Pancreas (tissue), 10 donors: ENCODE measurements at regions not wholly inside any gene's neighbourhood (a gene's known extent, or its start where the extent isn't known, plus 50 kb on each side); places are given as distances from the start of the nearest gene placed in this dataset.
"Not testable (repeated sequence)": the region's sequence is repeated elsewhere in the genome, so short reads cannot be mapped to it uniquely, and the experiment has no call there.

Experiments
- ATAC-seq, 4 donors: fragments of 200-7000 bp; cut with Tn5 transposase; one replicate each; pipeline versions ENCODE4 v1.8.0 to v1.9.1; 2020; ENCODE audit warnings: mild to moderate bottlenecking in 4 of 4, moderate library complexity in 4 of 4
- DNase-seq, 6 donors: peaks; one replicate each; pipeline ENCODE4 v3.0.0-alpha.2; 2020
- FAIRE-seq: peaks from 2 replicates; lab custom pipeline; 2012; peaks lifted over from hg19 to GRCh38; lab: Jason Lieb, UNC
- H3K27ac ChIP-seq, 4 donors: fragments of 200-600 bp; sonication (generic); 1 replicate in 3 of 4; 2 replicates in 1 of 4; pipeline versions ENCODE4 v1.5.0 to v1.8.0; 2020
- H3K27me3 ChIP-seq, 4 donors: fragments of 200-600 bp; one replicate each; pipeline ENCODE4 v1.8.0; 2021
- H3K36me3 ChIP-seq, 3 donors: fragments of 200-600 bp; sonication (generic) in 1 of 3; one replicate each; pipeline versions ENCODE4 v1.5.0 to v1.8.0; 2020 to 2021
- H3K4me1 ChIP-seq, 3 donors: fragments of 200-600 bp; one replicate each; pipeline ENCODE4 v1.8.0; 2021
- H3K4me3 ChIP-seq, 4 donors: fragments of 200-600 bp; sonication (generic) in 2 of 4; one replicate each; pipeline versions ENCODE4 v1.5.0 to v1.8.0; 2020 to 2021
- H3K9me3 ChIP-seq, 4 donors: fragments of 200-600 bp; one replicate each; pipeline ENCODE4 v1.8.0; 2021
- WGBS, 2 donors: extraction: QIAGEN DNeasy Blood & Tissue Kit; methylation state at CpG; one replicate each; pipeline ENCODE4 v1.1.7; 2013; 5-methylcytosine and 5-hydroxymethylcytosine counted together
- intact Hi-C, 3 donors: fragments of 100-400 bp; cut with DNase I; formaldehyde crosslinking; loops; one replicate each; pipeline versions ENCODE4 v1.11.1 to v1.14.2; 2022
- TF ChIP-seq, protein P1 (sequence below), 4 donors: fragments of 200-600 bp; sonication (generic) in 3 of 4; IDR thresholded peaks; one replicate each; pipeline versions ENCODE4 v1.5.0 to v1.8.0; 2021; ENCODE audit warnings: antibody characterized with exemption in 4 of 4
- donor health status: healthy with polysubstance abuse.
- donor health status: DM: no; HTN: no; CAD: no; lungs with moderate emphysema.
- donor health status: DM: no; HTN: no; CAD: no.
- donor health status: control.
- donor health status: control.
- donor health status: Bipolar disorder and iron deficiency.
- donor health status: DM: yes; HTN: yes; CAD: no.
- donor health status: DM: no; HTN: no; CAD: no.
- donor health status: DM: no; HTN: no; CAD: no.
- donor health status: DM: yes; HTN: yes; CAD: no.

DNA sequence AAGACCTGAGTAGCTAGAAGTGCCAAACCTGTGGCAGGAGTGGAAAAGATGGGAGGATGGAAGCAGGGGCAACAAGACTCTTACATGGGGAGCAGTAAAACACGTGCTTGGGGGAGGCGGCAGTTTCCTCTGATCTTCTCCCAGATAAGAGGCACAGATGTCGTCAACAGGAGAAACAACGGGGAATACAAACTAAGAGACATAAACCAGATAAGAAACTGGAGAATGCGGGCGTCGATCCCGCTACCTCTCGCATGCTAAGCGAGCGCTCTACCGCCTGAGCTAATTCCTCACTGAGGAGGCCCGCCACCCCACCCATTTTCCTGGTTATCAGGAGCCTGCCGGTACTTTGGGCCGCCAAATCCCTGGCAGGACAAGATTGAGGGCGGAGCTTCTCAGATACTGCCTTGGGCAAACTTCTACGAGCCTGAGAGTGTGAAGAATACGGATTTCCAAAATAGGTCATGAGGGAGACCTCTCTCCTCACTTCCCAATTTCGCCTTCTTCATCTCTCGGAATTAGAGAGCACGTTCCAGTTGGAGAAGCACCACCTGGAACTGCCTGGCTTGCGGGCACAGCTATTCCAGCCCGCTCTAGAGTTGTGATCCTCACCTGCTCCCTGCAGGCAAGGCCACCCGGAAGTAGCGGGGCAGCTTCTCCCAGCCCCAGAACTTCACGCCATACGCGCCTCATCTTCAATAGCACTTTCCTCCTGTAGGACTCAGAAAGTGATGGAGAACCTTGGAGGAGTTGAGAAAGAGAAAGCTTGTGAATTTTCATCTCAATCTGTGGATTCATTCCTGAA, 496.0 kb downstream of the PRIM2 start:
- WGBS, 2 donors: 3 to 4% methylated on average over 28 of the region's 28 CpGs
- H3K9me3 ChIP-seq, H3K36me3 ChIP-seq, ATAC-seq, H3K27ac ChIP-seq, H3K4me3 ChIP-seq, intact Hi-C loops, FAIRE-seq, H3K4me1 ChIP-seq: not testable (repeated sequence)
- peaks cover 0 to 20% (median 4%) of the 10 kb centered on the region in 4 donors for H3K27me3 ChIP-seq
- DNase-seq: peak in 1 of 6 donors; percentile 23

DNA sequence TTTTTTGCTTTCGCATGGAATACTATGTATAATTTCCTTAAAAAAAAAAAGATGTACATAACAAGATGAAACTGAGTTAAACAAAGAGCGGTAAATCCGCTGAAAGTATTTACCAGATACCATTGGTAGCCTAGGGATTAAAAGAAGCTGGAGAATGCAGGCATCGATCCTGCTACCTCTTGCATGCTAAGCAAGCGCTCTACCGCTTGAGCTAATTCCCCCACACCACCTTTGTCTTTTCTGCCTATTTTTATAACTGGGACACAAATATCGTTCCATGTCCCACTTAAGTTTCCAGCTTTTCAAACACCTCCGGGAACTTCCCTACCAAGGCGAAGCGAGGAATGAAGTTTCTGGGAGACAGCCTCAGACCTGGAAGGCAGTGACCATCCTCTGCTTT, 498.4 kb downstream of the PRIM2 start:
- H3K27ac ChIP-seq, ATAC-seq, H3K36me3 ChIP-seq, DNase-seq, H3K4me1 ChIP-seq, FAIRE-seq, H3K9me3 ChIP-seq, H3K4me3 ChIP-seq, intact Hi-C loops: not testable (repeated sequence)
- peaks cover 0 to 20% (median 4%) of the 10 kb centered on the region in 4 donors for H3K27me3 ChIP-seq
- 8 to 12% methylated on average over 9 to 10 of the region's 10 CpGs for WGBS, 2 donors

DNA sequence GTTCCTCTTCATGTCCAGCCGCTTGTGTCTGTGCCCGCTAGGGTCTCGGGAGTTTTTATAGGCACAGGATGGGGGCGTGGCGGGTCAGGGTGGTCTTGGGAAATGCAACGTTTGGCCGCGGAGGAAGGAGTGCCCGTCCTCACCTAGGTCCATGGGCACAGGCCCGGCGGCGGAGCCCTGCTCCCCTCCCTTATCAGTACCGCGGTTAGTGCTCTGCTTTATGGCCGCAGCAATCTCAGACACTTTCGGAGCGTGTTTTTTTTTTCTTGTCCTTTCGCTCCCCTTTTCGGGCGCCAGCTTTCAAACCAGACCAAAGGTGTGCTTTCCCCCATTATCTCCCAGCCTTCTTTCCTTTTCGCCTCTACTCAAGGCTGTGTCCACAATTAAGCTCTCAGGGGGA, 503.9 kb downstream of the PRIM2 start:
- H3K27ac ChIP-seq, H3K9me3 ChIP-seq, H3K4me3 ChIP-seq, H3K4me1 ChIP-seq, intact Hi-C loops, H3K36me3 ChIP-seq, DNase-seq, FAIRE-seq: not testable (repeated sequence)
- peak in 3 of 4 donors; percentile 45 to 55 (median 47) for ATAC-seq
- H3K27me3 ChIP-seq: peaks cover 0 to 17% (median 3%) of the 10 kb centered on the region in 4 donors
- 1 to 2% methylated on average over 8 of the region's 21 CpGs for WGBS, 2 donors

DNA sequence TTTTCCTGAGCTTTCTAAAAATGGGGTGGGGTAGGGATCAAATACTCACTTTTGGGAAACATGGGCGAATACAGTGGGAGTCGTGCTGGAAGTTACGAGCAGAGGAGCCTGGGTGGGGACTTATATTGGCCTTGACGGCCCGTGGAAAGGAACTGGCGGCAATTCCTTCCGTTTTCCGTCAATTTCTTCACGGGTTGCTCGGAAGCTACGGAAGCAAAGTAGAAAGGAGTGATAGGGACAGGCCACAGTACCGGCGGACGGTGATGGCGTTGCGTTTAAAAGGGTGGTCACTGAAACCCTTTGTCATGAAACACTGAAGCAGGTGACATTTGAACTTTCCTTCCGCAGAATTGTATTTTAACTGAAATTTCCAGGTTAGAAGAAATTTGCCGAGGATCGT, 505.0 kb downstream of the PRIM2 start:
- DNase-seq, H3K4me1 ChIP-seq, H3K36me3 ChIP-seq, FAIRE-seq, intact Hi-C loops, H3K9me3 ChIP-seq, H3K27ac ChIP-seq, H3K4me3 ChIP-seq, ATAC-seq: not testable (repeated sequence)
- WGBS, 2 donors: 6 to 8% methylated on average over 15 to 19 of the region's 19 CpGs
- H3K27me3 ChIP-seq: peaks cover 0 to 11% (median 3%) of the 10 kb centered on the region in 4 donors

DNA sequence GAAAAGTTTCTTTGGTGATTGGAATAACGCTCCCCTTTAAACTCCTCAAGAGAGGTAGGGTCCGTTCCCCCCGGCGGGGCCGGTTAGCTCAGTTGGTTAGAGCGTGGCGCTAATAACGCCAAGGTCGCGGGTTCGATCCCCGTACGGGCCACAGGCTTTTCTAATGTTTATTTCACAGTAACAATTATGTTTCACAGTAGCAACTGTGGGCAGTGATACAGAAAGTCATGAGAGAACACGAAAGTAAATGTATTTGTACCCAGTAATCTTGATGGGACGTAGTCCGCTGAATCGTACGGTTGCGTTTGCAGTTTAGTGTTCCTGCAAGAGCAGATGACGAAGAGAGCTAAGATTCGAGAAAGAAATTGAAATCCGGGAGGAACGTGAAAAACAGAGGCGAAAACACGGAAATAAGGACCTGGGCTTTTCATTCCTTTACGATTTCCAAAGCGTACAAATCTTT, 505.5 kb downstream of the PRIM2 start:
- H3K36me3 ChIP-seq: no peaks in the 10 kb centered on the region
- peaks cover 0 to 6% (median under 1%) of the 10 kb centered on the region in 4 donors for H3K27me3 ChIP-seq
- intact Hi-C loops: no loop called here
- ATAC-seq: no peak
- H3K9me3 ChIP-seq: no peaks in the 10 kb centered on the region
- H3K4me3 ChIP-seq: no peak overlapping the region
- no peak for DNase-seq
- 3 to 6% methylated on average over 27 of the region's 27 CpGs for WGBS, 2 donors
- TF ChIP-seq, protein P1, sequence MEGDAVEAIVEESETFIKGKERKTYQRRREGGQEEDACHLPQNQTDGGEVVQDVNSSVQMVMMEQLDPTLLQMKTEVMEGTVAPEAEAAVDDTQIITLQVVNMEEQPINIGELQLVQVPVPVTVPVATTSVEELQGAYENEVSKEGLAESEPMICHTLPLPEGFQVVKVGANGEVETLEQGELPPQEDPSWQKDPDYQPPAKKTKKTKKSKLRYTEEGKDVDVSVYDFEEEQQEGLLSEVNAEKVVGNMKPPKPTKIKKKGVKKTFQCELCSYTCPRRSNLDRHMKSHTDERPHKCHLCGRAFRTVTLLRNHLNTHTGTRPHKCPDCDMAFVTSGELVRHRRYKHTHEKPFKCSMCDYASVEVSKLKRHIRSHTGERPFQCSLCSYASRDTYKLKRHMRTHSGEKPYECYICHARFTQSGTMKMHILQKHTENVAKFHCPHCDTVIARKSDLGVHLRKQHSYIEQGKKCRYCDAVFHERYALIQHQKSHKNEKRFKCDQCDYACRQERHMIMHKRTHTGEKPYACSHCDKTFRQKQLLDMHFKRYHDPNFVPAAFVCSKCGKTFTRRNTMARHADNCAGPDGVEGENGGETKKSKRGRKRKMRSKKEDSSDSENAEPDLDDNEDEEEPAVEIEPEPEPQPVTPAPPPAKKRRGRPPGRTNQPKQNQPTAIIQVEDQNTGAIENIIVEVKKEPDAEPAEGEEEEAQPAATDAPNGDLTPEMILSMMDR (IDR thresholded peaks at IDR 0.05): no peak
- no peak for FAIRE-seq
- H3K4me1 ChIP-seq: no peaks in the 10 kb centered on the region
- no peak overlapping the region for H3K27ac ChIP-seq

DNA sequence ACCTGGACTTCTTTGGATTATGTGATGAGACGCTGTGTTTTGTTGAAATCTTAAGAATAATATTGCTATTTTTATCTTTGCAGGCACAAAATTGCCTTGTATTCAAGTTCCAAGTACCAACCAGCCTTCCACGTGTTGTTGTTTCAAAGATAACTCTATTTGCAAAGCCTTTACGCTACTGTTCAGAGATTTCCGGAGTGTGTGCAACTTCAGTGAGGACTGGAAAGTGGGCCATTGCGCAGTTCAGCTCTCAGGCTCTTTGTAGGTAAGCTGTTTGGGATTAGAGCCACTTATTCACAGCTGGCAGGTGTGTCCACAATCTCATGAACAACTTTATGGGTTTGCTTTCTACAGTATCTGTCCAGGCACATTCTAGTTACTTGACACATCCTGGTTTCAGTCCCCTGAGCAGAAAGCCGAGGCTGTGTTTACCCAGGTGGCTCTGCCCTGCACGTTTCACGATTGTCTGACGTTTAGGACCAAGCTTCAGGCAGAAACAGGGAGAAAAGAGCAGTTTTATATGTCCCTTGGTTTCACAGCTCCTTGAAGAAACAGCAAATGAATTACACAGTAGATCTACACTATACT, 520.3 kb downstream of the PRIM2 start:
- FAIRE-seq, DNase-seq, H3K27ac ChIP-seq, H3K36me3 ChIP-seq, intact Hi-C loops, H3K4me3 ChIP-seq, H3K27me3 ChIP-seq, H3K4me1 ChIP-seq, H3K9me3 ChIP-seq, ATAC-seq: not testable (repeated sequence)
- WGBS, 2 donors: 16 to 21% methylated on average over 9 of the region's 9 CpGs

DNA sequence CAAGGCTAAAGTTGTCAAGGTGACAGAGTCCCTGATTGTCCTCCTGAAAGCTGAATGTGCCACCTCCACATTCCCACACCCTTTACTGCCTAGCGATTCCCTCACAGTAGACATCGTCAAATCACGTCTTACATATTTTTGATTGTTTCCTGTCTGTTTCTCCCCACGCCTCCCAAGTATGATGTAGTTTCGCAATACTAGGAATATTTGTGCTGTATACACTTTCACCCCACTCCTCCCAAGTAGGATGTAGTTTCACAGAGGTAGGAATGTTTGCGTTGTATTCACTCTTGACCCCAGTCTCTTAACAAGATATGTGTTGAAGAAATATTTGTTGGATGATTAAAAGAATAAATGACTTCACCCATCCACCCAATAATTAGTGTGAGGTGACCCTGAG, 524.1 kb downstream of the PRIM2 start:
- H3K27me3 ChIP-seq, FAIRE-seq, H3K9me3 ChIP-seq, DNase-seq, intact Hi-C loops, H3K4me3 ChIP-seq, H3K4me1 ChIP-seq, ATAC-seq, H3K36me3 ChIP-seq, H3K27ac ChIP-seq: not testable (repeated sequence)
- WGBS, 2 donors: 63 to 69% methylated on average over 6 of the region's 6 CpGs

DNA sequence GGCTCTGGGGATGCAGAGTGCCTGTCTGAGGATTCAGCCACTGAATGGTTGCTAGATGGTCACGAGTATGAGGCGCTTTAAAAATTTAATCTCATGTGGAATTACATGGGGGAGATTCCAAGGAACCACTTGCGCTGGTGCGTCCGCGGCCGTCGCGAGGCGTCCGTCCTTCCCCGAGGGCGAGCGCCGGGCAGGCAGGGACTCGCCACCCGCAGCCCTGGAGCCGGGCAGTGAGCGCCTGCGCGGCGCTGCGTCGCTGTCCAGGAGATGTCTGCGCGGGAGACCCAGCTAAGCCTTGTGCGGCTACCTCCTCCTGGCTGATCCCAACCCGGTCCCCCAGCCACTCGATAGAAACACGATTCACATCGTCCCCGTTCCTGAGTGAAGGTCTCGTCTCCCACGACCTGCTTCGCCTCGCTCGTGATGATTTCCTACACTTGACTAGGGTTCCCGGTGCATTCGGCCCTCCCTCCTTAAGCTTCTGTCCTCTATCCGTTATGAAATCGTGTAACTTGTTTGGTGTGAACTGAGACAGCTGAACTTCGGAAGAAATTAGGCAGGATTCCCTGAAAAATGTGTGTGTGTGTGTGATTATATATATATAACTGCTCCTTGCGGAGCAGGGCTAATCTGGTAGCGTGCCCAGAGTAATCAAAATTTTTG, 536.4 kb downstream of the PRIM2 start:
- FAIRE-seq, H3K4me3 ChIP-seq, H3K36me3 ChIP-seq, H3K27ac ChIP-seq, H3K27me3 ChIP-seq, H3K4me1 ChIP-seq, H3K9me3 ChIP-seq, intact Hi-C loops: not testable (repeated sequence)
- DNase-seq (peak in 5 of 6 donors; percentile 8 to 66 (median 13)), ATAC-seq (peak; percentile 48 to 75 (median 75))
- WGBS, 2 donors: 2 to 3% methylated on average over 27 to 33 of the region's 44 CpGs

DNA sequence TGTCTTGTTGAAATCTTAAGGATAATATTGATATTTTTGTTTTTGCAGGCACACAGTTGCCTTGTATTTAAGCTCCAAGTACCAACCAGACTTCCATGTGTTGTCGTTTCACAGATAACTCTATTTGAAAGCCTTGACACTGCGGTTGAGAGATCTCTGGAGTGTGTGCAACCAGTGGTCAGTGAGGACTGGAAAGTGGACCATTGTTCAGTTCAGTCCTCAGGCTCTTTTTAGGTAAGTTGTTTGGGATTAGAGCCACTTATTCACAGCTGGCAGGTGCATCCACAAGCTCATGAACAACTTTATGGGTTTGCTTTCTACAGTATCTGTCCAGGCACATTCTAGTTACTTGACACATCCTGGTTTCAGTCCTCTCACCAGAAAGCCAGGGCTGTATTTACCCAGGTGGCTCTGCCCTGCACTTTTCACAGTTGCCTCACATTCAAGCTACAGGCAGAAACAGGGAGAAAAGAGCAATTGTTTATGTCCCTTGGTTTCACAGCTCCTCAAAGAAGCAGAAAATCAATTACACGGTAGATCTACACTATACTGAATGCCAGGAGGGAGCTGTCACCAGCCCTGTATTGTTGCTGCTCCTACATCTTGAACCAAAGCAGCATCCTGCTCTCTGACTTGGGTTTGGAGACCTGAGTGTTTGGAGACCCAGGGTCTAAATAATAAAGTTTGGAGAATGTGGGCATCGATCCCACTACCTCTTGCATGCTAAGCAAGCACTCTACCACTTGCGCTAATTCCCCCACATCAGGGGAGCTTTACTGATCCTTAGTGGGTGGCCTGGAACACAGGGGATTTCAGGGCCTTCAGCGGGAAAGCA, 543.3 kb downstream of the PRIM2 start:
- FAIRE-seq, H3K9me3 ChIP-seq, H3K4me3 ChIP-seq, H3K27ac ChIP-seq, DNase-seq, H3K36me3 ChIP-seq, H3K4me1 ChIP-seq, H3K27me3 ChIP-seq, intact Hi-C loops: not testable (repeated sequence)
- ATAC-seq: peak in 1 of 4 donors; percentile 78
- WGBS, 2 donors: 43 to 53% methylated on average over 5 to 6 of the region's 6 CpGs

DNA sequence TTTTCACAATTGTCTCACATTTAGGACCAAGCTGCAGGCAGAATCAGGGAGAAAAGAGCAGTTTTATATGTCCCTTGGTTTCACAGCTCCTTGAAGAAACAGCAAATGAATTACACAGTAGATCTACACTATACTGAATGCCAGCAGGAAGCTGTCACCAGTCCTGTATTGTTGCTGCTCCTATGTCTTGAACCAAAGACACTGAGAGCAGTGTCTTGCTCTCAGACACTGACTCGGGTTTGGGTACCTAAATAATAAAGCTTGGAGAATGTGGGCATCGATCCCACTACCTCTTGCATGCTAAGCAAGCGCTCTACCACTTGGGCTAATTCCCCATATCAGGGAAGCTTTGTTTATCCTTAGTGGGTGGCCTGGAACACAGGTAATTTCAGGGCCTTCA, 552.7 kb downstream of the PRIM2 start:
- DNase-seq, H3K4me3 ChIP-seq, H3K27me3 ChIP-seq, H3K4me1 ChIP-seq, intact Hi-C loops, FAIRE-seq, H3K9me3 ChIP-seq, ATAC-seq, H3K36me3 ChIP-seq, H3K27ac ChIP-seq: not testable (repeated sequence)
- WGBS, 2 donors: 32 to 70% methylated on average over 3 of the region's 3 CpGs
